ENCODE measurements at regions not wholly inside any gene's neighbourhood (a gene's known extent, or its start where the extent isn't known, plus 50 kb on each side); places are given as distances from the start of the nearest gene placed in this dataset.

DNA sequence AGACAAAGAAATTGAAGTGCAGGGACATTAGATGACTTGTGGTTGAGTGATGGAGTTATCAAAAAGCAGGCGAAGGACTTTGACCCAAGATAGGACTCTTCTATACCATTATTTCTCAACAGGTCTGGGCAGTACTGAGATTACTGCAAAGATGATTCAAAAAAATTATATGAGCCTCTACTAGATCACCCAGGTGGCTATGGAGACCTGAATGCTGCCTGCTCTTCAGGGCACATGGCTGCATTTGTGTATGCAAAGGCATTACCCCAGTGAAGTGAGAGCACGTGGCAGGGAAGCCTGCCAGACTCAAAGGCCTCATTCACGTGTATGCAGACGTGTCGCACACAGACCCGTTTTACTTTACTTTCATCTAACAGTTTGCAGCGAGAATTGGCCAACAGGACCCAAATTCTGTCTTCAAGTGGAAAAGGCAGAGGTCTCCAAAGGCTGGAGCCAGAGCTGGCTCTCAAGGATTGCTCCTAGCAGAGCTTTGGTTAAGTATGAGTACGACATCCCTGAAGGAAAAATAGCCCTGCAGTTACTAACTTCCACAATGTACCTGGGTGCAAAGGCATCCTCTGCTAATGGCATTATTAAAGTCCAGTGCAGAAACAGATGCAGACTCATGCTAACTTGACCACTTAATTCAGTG, 113.8 kb upstream of the ARMC2 start:
- DNase-seq (ENCODE audit: low spot score), result no peak

- DNase-seq (ENCODE audit: low spot score), result no peak
Measured at GRCh38 chr6:108735310-108736001, 112.8 kb upstream of the ARMC2 start.

DNA sequence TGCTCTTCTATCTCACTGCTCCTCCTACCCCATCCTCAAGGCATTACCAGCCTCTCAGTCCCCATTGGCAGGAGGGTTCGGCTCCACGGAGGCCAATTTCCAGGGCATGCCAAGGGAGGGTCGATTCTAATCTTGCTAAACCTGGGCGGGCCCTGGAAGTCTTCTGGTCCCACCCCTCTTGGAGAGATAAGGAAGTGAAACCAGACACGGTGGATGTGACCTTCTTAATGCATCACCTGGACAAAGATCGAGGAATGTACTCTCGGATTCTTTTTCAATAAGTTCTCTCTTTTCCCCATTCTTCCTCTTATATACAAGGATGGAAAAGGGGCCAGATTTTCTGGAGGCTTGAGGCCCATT, 112.2 kb upstream of the ARMC2 start:
- DNase-seq (ENCODE audit: low spot score), result no peak

DNA sequence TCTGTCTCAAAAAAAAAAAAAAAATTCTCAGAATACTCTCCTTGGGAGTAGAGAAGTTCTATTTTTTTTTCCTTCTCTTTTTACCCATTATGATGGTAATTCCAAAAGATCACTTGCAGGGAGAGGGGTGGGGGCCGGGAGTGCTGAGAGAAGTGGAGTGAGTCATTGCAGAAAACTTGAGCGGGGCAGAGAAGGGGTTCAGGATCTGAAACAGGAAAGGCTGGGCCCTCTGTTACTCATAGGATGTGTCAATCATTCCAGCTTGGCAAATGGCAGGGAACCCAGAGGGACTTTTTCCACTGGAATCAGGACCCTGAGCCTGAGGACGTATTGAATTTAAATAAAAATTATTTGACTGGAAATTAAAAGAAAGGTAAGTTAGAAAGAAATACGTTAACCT, 111.4 kb upstream of the ARMC2 start:
- no peak for DNase-seq (ENCODE audit: low spot score)

GRCh38 chr6:108737594-108738546, 110.4 kb upstream of the ARMC2 start:
- no peak for DNase-seq (ENCODE audit: low spot score)

- no peak for DNase-seq (ENCODE audit: low spot score)
Measured at GRCh38 chr6:108738684-108739416, 109.4 kb upstream of the ARMC2 start.

DNA sequence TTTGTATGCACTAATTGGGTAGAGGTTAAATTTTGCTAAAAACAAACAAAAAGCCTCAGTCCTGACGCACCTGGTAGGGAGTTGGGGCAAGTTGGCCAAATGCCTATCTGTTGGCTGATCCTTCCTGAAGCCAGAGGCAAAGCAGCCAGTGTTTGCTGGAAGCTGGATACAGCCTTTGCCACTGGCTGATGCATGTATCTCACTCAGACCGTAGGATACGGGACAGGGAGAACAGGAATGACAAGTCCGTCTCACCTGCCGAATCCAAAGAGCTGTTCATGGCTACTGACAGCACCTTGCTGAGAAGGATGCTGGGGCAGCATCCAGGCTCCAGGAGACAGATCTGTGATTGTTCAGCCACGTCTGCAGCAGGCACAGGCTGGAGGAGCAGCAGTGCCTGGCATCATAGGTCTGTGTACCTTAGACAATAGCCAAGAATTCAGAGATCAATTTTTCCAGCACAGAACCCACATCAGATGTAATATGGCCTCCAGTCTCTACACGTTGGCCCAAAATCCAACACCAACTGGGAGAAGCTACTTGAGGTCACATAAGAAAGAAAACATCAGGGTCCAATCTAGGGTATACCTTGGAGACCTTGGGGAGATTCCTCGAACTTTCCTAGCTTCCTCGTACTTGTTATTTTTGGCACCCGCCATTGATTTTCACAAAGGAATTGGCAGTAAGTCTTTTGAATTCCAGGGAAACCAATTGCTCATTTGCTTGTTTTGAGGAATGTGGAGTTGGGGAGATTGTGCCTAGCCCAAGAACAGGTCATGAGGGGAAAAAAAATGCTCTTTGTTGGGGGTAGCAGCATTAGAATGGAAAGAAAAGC, 108.5 kb upstream of the ARMC2 start:
- no peak for DNase-seq (ENCODE audit: low spot score)

DNA sequence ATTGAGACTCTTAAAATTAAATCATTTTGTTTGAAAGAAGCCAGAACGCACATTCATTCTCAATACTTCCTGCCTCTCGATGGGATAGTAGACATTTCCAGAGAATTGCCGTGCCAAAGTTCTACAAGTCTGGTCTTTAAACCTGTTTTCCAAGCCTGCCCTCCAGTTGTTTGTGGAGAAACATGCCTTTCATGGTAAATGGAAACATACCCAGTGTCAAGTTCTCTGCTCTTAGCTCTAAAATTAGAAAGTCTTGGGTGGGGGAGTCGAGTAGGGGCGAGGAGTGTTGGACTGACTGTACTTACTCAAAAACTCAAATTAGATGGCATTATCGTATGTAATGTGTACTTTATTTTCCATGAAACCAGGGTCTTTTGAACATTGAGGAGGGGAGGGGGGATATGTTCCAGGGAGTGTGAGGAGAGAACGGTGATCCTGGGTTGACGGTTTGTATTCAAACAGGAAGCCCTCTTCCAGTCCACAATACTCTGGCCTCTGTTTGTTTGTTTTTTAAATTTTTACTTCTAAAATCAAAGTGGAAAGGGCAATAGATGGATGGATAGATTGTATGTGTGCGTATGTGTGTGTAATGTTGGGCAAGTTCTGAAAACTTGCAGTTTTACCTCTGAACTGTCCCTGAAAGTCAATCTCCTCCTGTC, 106.8 kb upstream of the ARMC2 start:
- no peak for DNase-seq (ENCODE audit: low spot score)

DNA sequence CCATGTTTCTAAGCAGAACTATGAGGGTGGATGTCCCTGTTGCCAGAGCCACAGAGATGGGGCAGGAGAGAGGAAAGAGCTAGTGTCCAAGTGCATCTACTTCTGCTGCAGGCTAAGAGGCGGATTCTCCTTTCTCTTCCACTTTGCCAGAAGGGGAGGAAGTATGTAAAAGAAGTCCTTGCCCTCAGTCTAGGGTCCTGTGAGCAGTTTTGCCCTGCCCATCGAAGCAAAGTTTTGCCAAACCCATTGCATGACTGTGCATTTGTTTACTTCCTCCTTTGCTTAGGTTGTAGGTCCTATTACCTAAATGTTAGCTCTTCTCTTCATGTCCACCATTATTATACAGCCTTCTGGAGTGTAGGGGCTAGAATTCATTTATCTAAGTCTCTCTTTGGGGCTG, 106.2 kb upstream of the ARMC2 start:
- no peak for DNase-seq (ENCODE audit: low spot score)

DNA sequence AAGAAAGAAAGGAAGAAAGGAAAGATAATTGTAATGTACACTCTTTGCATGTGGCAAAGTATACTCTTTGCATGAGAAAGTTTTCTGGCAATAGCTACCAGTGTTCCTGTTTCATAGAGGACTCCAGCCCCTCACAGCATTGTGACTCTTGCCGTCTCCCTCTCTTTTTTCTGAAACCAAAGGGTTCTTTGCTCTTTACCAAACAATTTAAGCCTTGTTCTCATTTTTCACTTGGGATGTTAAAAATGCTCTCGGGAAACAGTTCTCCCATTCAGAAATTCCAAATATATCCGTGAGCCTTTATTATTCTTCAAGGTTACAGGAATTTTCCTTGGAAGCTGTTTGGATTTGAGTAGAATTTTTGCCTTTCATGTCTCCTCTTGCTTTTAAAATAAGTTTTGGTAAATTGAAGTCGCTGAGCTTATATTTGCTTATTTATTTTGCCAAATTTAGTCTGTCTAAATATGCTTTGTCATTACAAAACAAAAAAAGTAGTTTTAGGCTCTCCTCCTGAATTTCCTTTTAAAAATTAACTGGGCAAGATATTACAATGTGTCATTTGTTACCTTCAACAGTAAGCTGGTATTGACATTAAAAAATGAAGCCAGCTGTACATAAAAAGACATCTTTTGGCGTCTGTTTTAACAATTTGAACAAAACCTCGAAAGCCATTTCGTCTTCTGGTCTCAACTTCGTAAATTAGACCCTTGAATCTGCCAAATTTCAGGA, 103.8 kb upstream of the ARMC2 start:
- no peak for DNase-seq (ENCODE audit: low spot score)

GRCh38 chr6:108744996-108745395, 103.2 kb upstream of the ARMC2 start:
- no peak for DNase-seq (ENCODE audit: low spot score)

DNA sequence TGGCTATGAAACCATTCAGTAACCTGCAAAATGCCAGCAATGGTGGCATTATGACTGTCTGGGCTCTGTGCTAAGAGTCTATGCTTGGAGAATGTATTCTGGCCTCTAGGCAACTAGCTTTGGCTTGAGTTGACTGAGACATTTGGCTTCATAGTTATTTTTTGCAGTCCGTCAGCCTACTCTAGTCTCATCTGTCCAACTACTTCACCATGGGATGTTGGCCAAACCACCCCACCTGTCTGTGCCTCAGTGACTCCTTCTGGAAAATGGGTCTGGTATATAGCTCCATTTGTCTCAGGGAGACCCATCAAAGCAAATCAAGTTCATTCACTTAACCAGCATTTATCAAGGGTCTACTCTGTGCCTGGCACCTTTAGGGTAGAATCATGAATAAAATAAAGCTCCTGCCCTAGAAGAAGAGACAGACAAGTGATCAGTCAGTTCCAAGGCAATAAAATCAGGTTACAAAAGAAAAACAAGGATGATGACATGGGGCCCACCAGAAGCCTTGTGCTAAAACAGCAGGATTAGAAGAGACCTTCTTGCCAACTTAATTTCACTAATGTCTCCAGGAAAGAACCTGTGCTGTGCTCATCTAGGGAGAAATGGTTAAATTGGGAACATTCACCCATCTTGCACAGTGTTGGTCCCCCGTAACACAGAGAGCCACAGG, 102.4 kb upstream of the ARMC2 start:
- DNase-seq (ENCODE audit: low spot score), result no peak

GRCh38 chr6:108746366-108746765, 101.9 kb upstream of the ARMC2 start:
- no peak for DNase-seq (ENCODE audit: low spot score)

GRCh38 chr6:108746836-108747575, 101.2 kb upstream of the ARMC2 start:
- DNase-seq (ENCODE audit: low spot score), result no peak

DNA sequence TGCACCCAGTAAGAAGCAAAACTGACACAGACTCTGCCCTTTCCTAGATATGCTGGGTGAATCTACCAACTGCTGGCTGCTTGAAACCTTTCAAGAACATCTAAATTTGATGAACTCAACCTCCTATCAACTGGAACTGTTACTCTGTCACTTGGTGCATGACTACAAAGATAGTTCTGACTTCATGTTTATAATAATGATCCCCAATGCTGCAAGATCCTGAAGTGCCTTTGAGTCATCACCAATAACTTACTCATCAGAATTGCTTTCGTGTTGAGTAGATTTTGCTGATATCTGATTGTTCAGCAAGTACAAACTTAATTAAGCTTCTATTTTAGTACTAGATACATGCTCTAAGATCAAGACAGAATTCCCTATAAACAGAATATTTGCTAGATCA, 100.2 kb upstream of the ARMC2 start:
- no peak for DNase-seq (ENCODE audit: low spot score)

DNA sequence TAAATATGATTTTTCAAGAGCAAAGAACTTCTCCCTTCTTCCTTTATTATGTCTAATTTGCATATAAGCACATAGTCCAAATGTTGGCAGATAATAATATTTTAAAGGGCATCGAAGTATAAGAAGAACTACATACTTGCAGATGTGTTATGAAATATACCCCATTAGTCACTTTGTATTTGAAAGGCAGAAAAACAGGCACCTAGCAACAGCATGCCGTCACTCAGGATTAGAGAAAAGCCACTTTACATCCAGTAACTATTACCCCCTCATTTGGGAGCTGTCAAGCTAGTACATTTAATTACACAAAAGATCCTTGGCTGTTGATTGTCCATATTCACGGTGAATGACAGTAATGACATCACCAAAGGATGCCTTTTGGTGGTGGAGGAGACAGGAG, 99.3 kb upstream of the ARMC2 start:
- DNase-seq (ENCODE audit: low spot score), result no peak

GRCh38 chr6:108750801-108751200, 97.4 kb upstream of the ARMC2 start:
- DNase-seq (ENCODE audit: low spot score), result no peak

DNA sequence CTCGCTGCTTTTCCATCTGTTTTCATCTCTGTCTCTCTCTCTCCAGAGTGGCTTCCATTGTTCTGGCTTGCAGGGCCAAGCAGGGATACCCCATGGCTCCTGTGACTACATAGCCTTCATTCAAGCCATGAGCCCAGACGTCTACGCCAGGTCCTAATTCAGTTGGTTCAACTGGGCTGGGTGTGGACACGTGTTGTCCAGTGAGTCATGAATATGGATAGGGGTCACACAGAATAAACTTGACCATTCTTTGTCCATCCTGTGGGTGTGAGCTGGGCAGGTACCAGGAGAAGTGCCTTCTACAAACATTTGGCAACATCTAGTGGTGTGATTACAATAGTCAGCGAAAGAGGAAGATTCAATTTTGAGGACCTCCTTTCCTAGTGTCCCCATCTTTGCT, 96.9 kb upstream of the ARMC2 start:
- DNase-seq (ENCODE audit: low spot score), result no peak
